Lower leg skin (tissue), 3 donors: ENCODE measurements at regions not wholly inside any gene's neighbourhood (a gene's known extent, or its start where the extent isn't known, plus 50 kb on each side); places are given as distances from the start of the nearest gene placed in this dataset.

ENCODE experiments used
- CTCF ChIP-seq, 3 donors: fragments of 450-650 bp; IDR thresholded peaks; one replicate each; pipeline ENCODE4 v1.5.1; 2016; ENCODE audit warnings: antibody characterized with exemption in 3 of 3, mild to moderate bottlenecking in 3 of 3, moderate library complexity in 2 of 3
- POLR2A ChIP-seq, 2 donors: fragments of 450-650 bp; IDR thresholded peaks; one replicate each; pipeline ENCODE4 v1.6.1; 2016 to 2017; ENCODE audit warnings: antibody characterized with exemption in 2 of 2, mild to moderate bottlenecking in 1 of 2, moderate library complexity in 1 of 2

- TF ChIP-seq CTCF (IDR thresholded peaks at IDR 0.05) = no peak
- TF ChIP-seq POLR2A (IDR thresholded peaks at IDR 0.05) = no peak
These were observed 106.0 kb downstream of the PALM2AKAP2 start for GRCh38 chr9:109886041-109886440.
